Liver (tissue), 8 donors: ENCODE measurements at regions not wholly inside any gene's neighbourhood (a gene's known extent, or its start where the extent isn't known, plus 50 kb on each side); places are given as distances from the start of the nearest gene placed in this dataset.

Source experiments
- DNase-seq: peaks from one replicate; pipeline ENCODE4 v3.0.0-alpha.2; 2017; ENCODE audit warnings: low spot score
- H3K27ac ChIP-seq, 2 donors: one replicate each; pipeline ENCODE4 v1.7.0; 2013; ENCODE audit warnings: inconsistent platforms in 2 of 2, low read length in 2 of 2, control low read depth in 1 of 2, low read depth in 1 of 2, mild to moderate bottlenecking in 1 of 2
- H3K27me3 ChIP-seq, 4 donors: one replicate each; pipeline versions ENCODE4 v1.6.1 to v1.7.0; 2013; ENCODE audit warnings: low read length in 3 of 4, inconsistent platforms in 1 of 4, mild to moderate bottlenecking in 1 of 4, moderate library complexity in 1 of 4; ENCODE audit not compliant: control insufficient read depth in 4 of 4, insufficient read depth in 4 of 4
- H3K36me3 ChIP-seq, 4 donors: one replicate each; pipeline versions ENCODE4 v1.6.1 to v1.7.0; 2013; ENCODE audit warnings: low read length in 3 of 4, mild to moderate bottlenecking in 3 of 4, low read depth in 1 of 4, moderate library complexity in 1 of 4; ENCODE audit not compliant: control insufficient read depth in 4 of 4, insufficient read depth in 3 of 4
- H3K4me1 ChIP-seq, 4 donors: one replicate each; pipeline versions ENCODE4 v1.6.1 to v1.7.0; 2013; ENCODE audit warnings: low read length in 3 of 4, mild to moderate bottlenecking in 3 of 4, moderate library complexity in 1 of 4; ENCODE audit not compliant: control insufficient read depth in 4 of 4, insufficient read depth in 4 of 4
- H3K4me3 ChIP-seq, 3 donors: one replicate each; pipeline versions ENCODE4 v1.6.1 to v1.7.0; 2013; ENCODE audit warnings: low read length in 3 of 3, control low read depth in 1 of 3, low read depth in 1 of 3, mild to moderate bottlenecking in 1 of 3
- H3K9ac ChIP-seq, 2 donors: one replicate each; pipeline ENCODE4 v1.7.0; 2013; ENCODE audit warnings: low read length in 2 of 2, mild to moderate bottlenecking in 2 of 2, moderate library complexity in 2 of 2, control low read depth in 1 of 2, low read depth in 1 of 2
- H3K9me3 ChIP-seq, 4 donors: one replicate each; pipeline versions ENCODE4 v1.6.1 to v1.7.0; 2013; ENCODE audit warnings: low read length in 3 of 4; ENCODE audit not compliant: control insufficient read depth in 4 of 4
- EGR1 ChIP-seq, 2 donors: IDR thresholded peaks; 2 replicates each; pipeline ENCODE4 v1.6.1; 2016 to 2018; ENCODE audit warnings: antibody characterized with exemption in 2 of 2, low read depth in 2 of 2
- FOXA1 ChIP-seq: IDR thresholded peaks from 2 replicates; pipeline ENCODE4 v1.6.1; 2016; ENCODE audit warnings: antibody characterized with exemption
- FOXA2 ChIP-seq: IDR thresholded peaks from 2 replicates; pipeline ENCODE4 v1.6.1; 2016; ENCODE audit warnings: antibody characterized with exemption
- HNF4A ChIP-seq, 2 donors: conservative IDR thresholded peaks; 2 replicates each; pipeline ENCODE4 v1.6.1; 2016; ENCODE audit warnings: antibody characterized with exemption in 2 of 2, mild to moderate bottlenecking in 2 of 2
- HNF4G ChIP-seq: IDR thresholded peaks from 2 replicates; pipeline ENCODE4 v1.6.1; 2016; ENCODE audit warnings: antibody characterized with exemption
- JUND ChIP-seq, 2 donors: IDR thresholded peaks; 2 replicates each; pipeline ENCODE4 v1.6.1; 2016; ENCODE audit warnings: antibody characterized with exemption in 2 of 2
- NR2F2 ChIP-seq: IDR thresholded peaks from 2 replicates; pipeline ENCODE4 v1.6.1; 2016; ENCODE audit warnings: antibody characterized with exemption
- RAD21 ChIP-seq, 2 donors: IDR thresholded peaks; 2 replicates each; pipeline ENCODE4 v1.6.1; 2016; ENCODE audit warnings: antibody characterized with exemption in 2 of 2, mild to moderate bottlenecking in 2 of 2
- RXRA ChIP-seq, 2 donors: IDR thresholded peaks; 2 replicates each; pipeline ENCODE4 v1.6.1; 2017 to 2018; ENCODE audit warnings: antibody characterized with exemption in 2 of 2, mild to moderate bottlenecking in 1 of 2
- SP1 ChIP-seq: IDR thresholded peaks from 2 replicates; pipeline ENCODE4 v1.6.1; 2018; ENCODE audit warnings: antibody characterized with exemption, mild to moderate bottlenecking
- TAF1 ChIP-seq: conservative IDR thresholded peaks from 2 replicates; pipeline ENCODE4 v1.6.1; 2016; ENCODE audit warnings: antibody characterized with exemption, mild to moderate bottlenecking
- YY1 ChIP-seq: IDR thresholded peaks from 2 replicates; pipeline ENCODE4 v1.6.1; 2016; ENCODE audit warnings: antibody characterized with exemption, mild to moderate bottlenecking
- WGBS: extraction: QIAGEN DNeasy Blood & Tissue Kit; methylation state at CpG from one replicate; pipeline ENCODE4 v1.1.7; 2013; 5-methylcytosine and 5-hydroxymethylcytosine counted together
- TF ChIP-seq, protein P1 (sequence below): IDR thresholded peaks from 2 replicates; pipeline ENCODE4 v1.6.1; 2016; ENCODE audit warnings: antibody characterized with exemption
- TF ChIP-seq, protein P2 (sequence below): IDR thresholded peaks from 2 replicates; pipeline ENCODE4 v1.6.1; 2016; ENCODE audit warnings: antibody characterized with exemption, mild to moderate bottlenecking
- TF ChIP-seq, protein P3 (sequence below): fragments of 150-350 bp; IDR thresholded peaks from 2 replicates; pipeline ENCODE4 v1.5.1; 2017; ENCODE audit warnings: improper control_type of control experiment, low read depth, low read length; ENCODE audit not compliant: missing input control
- TF ChIP-seq, protein P4 (sequence below): IDR thresholded peaks from 2 replicates; pipeline ENCODE4 v1.6.1; 2016; ENCODE audit warnings: antibody characterized with exemption
- TF ChIP-seq, protein P5 (sequence below): IDR thresholded peaks from 2 replicates; pipeline ENCODE4 v1.6.1; 2016; ENCODE audit warnings: antibody characterized with exemption
- donor health status: healthy.
- donor health status: healthy.
- donor health status: healthy.
- donor health status: healthy.
- donor health status: healthy.

DNA sequence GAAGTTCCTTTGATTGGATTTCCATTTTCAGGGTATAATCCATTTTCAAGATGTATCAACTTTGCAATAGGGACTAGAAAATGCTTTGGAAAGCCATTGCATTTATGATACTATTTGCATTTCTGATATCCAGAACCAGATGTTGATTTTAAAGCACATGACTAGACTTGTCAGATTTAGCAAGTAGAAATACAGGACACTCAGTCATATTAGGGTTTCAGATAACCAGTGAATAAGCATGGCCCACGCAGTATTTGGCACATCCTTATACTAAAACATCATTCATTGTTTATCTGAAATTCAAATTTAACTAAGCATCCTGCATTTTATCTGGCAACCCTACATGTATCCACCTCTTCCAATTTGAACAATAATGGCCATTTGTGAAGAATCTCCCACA lies 113.3 kb upstream of the DPT start:
- Histone ChIP-seq H3K9me3 (peaks cover 0 to under 1% (median 0%) of the 10 kb centered on the region in 4 donors), H3K4me3 (no peak overlapping the region), H3K4me1 (no peaks in the 10 kb centered on the region), H3K27me3 (no peaks in the 10 kb centered on the region), H3K36me3 (no peaks in the 10 kb centered on the region), H3K9ac (no peak overlapping the region), H3K27ac (no peak overlapping the region)
- WGBS: 97% methylated on average over 1 of the region's 1 CpG
- TF ChIP-seq, protein P1, sequence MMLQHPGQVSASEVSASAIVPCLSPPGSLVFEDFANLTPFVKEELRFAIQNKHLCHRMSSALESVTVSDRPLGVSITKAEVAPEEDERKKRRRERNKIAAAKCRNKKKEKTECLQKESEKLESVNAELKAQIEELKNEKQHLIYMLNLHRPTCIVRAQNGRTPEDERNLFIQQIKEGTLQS: no peak
- TF ChIP-seq NR2F2: no peak
- DNase-seq: no peak

DNA sequence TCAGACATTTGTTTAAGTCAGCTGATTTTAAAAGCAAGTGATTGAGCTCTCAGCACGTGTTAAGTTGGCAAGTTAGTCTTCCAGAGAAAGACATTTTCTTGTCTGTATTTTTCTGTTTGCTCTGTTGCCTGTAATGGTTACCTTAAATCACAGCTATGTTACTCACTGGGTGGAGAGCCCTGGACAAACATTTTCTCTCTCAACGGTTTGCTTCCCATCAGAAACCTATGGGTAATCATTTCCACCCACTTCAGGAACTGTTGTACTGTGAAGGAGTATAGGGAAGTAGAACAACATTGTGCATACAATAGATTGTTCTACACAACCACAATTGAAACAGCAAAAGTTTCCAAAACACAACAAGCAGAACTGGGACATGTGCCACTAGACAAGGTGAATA lies 113.9 kb upstream of the DPT start:
- no peaks in the 10 kb centered on the region for H3K9me3 ChIP-seq
- no peak overlapping the region for H3K4me3 ChIP-seq
- H3K4me1 ChIP-seq: no peaks in the 10 kb centered on the region
- no peak overlapping the region for H3K9ac ChIP-seq
- DNase-seq: no peak
- no peaks in the 10 kb centered on the region for H3K36me3 ChIP-seq
- no peak overlapping the region for H3K27ac ChIP-seq
- TF ChIP-seq, protein P1: no peak
- TF ChIP-seq SP1 (no peak), RXRA (IDR thresholded peaks at IDR 0.05) (no peak), HNF4A (conservative IDR thresholded peaks at IDR 0.05) (no peak), FOXA1 (no peak), NR2F2 (no peak), EGR1 (IDR thresholded peaks at IDR 0.05; ENCODE audit: low read depth in 2 of 2) (no peak), RAD21 (IDR thresholded peaks at IDR 0.05) (no peak), TAF1 (no peak), YY1 (no peak), HNF4G (no peak), JUND (IDR thresholded peaks at IDR 0.05) (no peak), FOXA2 (no peak)
- TF ChIP-seq, protein P2, sequence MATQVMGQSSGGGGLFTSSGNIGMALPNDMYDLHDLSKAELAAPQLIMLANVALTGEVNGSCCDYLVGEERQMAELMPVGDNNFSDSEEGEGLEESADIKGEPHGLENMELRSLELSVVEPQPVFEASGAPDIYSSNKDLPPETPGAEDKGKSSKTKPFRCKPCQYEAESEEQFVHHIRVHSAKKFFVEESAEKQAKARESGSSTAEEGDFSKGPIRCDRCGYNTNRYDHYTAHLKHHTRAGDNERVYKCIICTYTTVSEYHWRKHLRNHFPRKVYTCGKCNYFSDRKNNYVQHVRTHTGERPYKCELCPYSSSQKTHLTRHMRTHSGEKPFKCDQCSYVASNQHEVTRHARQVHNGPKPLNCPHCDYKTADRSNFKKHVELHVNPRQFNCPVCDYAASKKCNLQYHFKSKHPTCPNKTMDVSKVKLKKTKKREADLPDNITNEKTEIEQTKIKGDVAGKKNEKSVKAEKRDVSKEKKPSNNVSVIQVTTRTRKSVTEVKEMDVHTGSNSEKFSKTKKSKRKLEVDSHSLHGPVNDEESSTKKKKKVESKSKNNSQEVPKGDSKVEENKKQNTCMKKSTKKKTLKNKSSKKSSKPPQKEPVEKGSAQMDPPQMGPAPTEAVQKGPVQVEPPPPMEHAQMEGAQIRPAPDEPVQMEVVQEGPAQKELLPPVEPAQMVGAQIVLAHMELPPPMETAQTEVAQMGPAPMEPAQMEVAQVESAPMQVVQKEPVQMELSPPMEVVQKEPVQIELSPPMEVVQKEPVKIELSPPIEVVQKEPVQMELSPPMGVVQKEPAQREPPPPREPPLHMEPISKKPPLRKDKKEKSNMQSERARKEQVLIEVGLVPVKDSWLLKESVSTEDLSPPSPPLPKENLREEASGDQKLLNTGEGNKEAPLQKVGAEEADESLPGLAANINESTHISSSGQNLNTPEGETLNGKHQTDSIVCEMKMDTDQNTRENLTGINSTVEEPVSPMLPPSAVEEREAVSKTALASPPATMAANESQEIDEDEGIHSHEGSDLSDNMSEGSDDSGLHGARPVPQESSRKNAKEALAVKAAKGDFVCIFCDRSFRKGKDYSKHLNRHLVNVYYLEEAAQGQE: no peak
- TF ChIP-seq, protein P3, sequence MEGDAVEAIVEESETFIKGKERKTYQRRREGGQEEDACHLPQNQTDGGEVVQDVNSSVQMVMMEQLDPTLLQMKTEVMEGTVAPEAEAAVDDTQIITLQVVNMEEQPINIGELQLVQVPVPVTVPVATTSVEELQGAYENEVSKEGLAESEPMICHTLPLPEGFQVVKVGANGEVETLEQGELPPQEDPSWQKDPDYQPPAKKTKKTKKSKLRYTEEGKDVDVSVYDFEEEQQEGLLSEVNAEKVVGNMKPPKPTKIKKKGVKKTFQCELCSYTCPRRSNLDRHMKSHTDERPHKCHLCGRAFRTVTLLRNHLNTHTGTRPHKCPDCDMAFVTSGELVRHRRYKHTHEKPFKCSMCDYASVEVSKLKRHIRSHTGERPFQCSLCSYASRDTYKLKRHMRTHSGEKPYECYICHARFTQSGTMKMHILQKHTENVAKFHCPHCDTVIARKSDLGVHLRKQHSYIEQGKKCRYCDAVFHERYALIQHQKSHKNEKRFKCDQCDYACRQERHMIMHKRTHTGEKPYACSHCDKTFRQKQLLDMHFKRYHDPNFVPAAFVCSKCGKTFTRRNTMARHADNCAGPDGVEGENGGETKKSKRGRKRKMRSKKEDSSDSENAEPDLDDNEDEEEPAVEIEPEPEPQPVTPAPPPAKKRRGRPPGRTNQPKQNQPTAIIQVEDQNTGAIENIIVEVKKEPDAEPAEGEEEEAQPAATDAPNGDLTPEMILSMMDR: no peak
- TF ChIP-seq, protein P4, sequence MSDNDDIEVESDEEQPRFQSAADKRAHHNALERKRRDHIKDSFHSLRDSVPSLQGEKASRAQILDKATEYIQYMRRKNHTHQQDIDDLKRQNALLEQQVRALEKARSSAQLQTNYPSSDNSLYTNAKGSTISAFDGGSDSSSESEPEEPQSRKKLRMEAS: no peak
- TF ChIP-seq, protein P5, sequence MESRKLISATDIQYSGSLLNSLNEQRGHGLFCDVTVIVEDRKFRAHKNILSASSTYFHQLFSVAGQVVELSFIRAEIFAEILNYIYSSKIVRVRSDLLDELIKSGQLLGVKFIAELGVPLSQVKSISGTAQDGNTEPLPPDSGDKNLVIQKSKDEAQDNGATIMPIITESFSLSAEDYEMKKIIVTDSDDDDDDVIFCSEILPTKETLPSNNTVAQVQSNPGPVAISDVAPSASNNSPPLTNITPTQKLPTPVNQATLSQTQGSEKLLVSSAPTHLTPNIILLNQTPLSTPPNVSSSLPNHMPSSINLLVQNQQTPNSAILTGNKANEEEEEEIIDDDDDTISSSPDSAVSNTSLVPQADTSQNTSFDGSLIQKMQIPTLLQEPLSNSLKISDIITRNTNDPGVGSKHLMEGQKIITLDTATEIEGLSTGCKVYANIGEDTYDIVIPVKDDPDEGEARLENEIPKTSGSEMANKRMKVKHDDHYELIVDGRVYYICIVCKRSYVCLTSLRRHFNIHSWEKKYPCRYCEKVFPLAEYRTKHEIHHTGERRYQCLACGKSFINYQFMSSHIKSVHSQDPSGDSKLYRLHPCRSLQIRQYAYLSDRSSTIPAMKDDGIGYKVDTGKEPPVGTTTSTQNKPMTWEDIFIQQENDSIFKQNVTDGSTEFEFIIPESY: no peak
- 59% methylated on average over 2 of the region's 2 CpGs for WGBS
- H3K27me3 ChIP-seq: no peaks in the 10 kb centered on the region
